SK-N-SH (cell line): ENCODE measurements at regions not wholly inside any gene's neighbourhood (a gene's known extent, or its start where the extent isn't known, plus 50 kb on each side); places are given as distances from the start of the nearest gene placed in this dataset.

Experiments
- CTCF ChIA-PET: fragments of 300-600, 350-600 bp; formaldehyde crosslinking; extraction: SDS; loops from one replicate; lab custom pipeline; 2021; lab: Yijun Ruan, JAX
- POLR2A ChIA-PET: fragments of 350-600 bp; sonication (Branson Sonifier 250); formaldehyde crosslinking; extraction: SDS; loops from one replicate; lab custom pipeline; 2020; ENCODE audit warnings: antibody characterized with exemption, inconsistent platforms; lab: Yijun Ruan, JAX
- DNase-seq: peaks from one replicate; pipeline ENCODE4 v3.0.0; 2012
- H2AFZ ChIP-seq: fragments of 200-600 bp; sonication (generic); 2 replicates; pipeline ENCODE4 v1.8.1; 2016; ENCODE audit warnings: antibody characterized with exemption, mild to moderate bottlenecking, low read depth
- H3F3A ChIP-seq: fragments of 200-600 bp; sonication (generic); replicated peaks from 2 replicates; pipeline ENCODE3; 2016; ENCODE audit warnings: antibody characterized with exemption, mild to moderate bottlenecking; ENCODE audit not compliant: insufficient read depth
- H3K27ac ChIP-seq, 2 experiments: fragments of 200-500 bp in 1 of 2; fragments of 200-600 bp in 1 of 2; sonication (Bioruptor generic) in 1 of 2; sonication (generic), shearing (Covaris generic) in 1 of 2; 2 replicates each; pipeline versions ENCODE4 v1.5.1 to v1.6.1; 2014 to 2016; ENCODE audit warnings: low read depth in 2 of 2, inconsistent platforms in 1 of 2, low read length in 1 of 2, mild to moderate bottlenecking in 1 of 2, mixed read lengths in 1 of 2
- H3K27me3 ChIP-seq: fragments of 200-600 bp; sonication (generic), shearing (Covaris generic); 2 replicates; pipeline ENCODE4 v1.6.1; 2016; ENCODE audit warnings: mixed run types; ENCODE audit not compliant: insufficient read depth
- H3K36me3 ChIP-seq, 2 experiments: fragments of 200-500 bp in 1 of 2; fragments of 200-600 bp in 1 of 2; sonication (Bioruptor generic) in 1 of 2; sonication (generic) in 1 of 2; replicated peaks in 1 of 2; 2 replicates each; pipeline versions ENCODE3 to v1.5.1; 2014 to 2016; ENCODE audit warnings: low read length in 1 of 2, mild to moderate bottlenecking in 1 of 2; ENCODE audit not compliant: insufficient read depth in 2 of 2, control insufficient read depth in 1 of 2
- H3K4me1 ChIP-seq, 2 experiments: fragments of 200-500 bp in 1 of 2; fragments of 200-600 bp in 1 of 2; sonication (Bioruptor generic) in 1 of 2; sonication (generic), shearing (Covaris generic) in 1 of 2; 2 replicates each; pipeline versions ENCODE4 v1.5.1 to v1.6.1; 2014 to 2016; ENCODE audit warnings: low read depth in 1 of 2, low read length in 1 of 2, mixed run types in 1 of 2; ENCODE audit not compliant: insufficient read depth in 2 of 2, control insufficient read depth in 1 of 2
- H3K4me2 ChIP-seq: fragments of 200-600 bp; sonication (generic), shearing (Covaris generic); 2 replicates; pipeline ENCODE4 v1.6.1; 2017; ENCODE audit warnings: mixed run types
- H3K4me3 ChIP-seq, 2 experiments: fragments of 200-500 bp in 1 of 2; fragments of 200-600 bp in 1 of 2; sonication (Bioruptor generic) in 1 of 2; sonication (generic), shearing (Covaris generic) in 1 of 2; 2 replicates each; pipeline versions ENCODE4 v1.5.1 to v1.8.1; 2014 to 2016; ENCODE audit warnings: low read depth in 2 of 2, inconsistent platforms in 1 of 2, low read length in 1 of 2, mild to moderate bottlenecking in 1 of 2, mixed read lengths in 1 of 2, moderate library complexity in 1 of 2
- H3K79me2 ChIP-seq: fragments of 200-600 bp; sonication (generic); 2 replicates; pipeline ENCODE4 v1.8.1; 2017; ENCODE audit warnings: mild to moderate bottlenecking; ENCODE audit not compliant: insufficient read depth
- H3K9ac ChIP-seq: fragments of 200-600 bp; sonication (generic); 2 replicates; pipeline ENCODE4 v1.6.1; 2017; ENCODE audit warnings: mixed run types
- H3K9me2 ChIP-seq: fragments of 200-600 bp; sonication (generic); 2 replicates; pipeline ENCODE4 v1.6.1; 2017; ENCODE audit warnings: mixed run types
- H3K9me3 ChIP-seq: fragments of 200-600 bp; sonication (generic); 2 replicates; pipeline ENCODE4 v1.6.1; 2017; ENCODE audit warnings: mixed run types, mild to moderate bottlenecking, moderate library complexity
- H4K20me1 ChIP-seq: fragments of 200-600 bp; sonication (generic); 2 replicates; pipeline ENCODE4 v1.6.1; 2017; ENCODE audit warnings: mild to moderate bottlenecking, mixed run types; ENCODE audit not compliant: insufficient read depth
- CTCF ChIP-seq: fragments of 200-600 bp; sonication (generic); IDR thresholded peaks from 2 replicates; pipeline ENCODE4 v1.6.1; 2017; ENCODE audit warnings: antibody characterized with exemption, mild to moderate bottlenecking, moderate library complexity
- ELF1 ChIP-seq: IDR thresholded peaks from 2 replicates; pipeline ENCODE4 v1.4.0; 2012
- FOSL2 ChIP-seq: IDR thresholded peaks from 2 replicates; pipeline ENCODE4 v1.4.0; 2012; ENCODE audit warnings: low read depth, mild to moderate bottlenecking, moderate library complexity, borderline replicate concordance
- FOXJ3 ChIP-seq: sonication (generic); formaldehyde crosslinking; IDR thresholded peaks from 2 replicates; pipeline ENCODE4 v1.5.1; 2020; ENCODE audit warnings: mild to moderate bottlenecking, missing genetic modification reagents
- GATA2 ChIP-seq: sonication (generic); formaldehyde crosslinking; IDR thresholded peaks from 2 replicates; pipeline ENCODE4 v1.5.0; 2020; ENCODE audit warnings: mild to moderate bottlenecking, missing genetic modification reagents
- PBX3 ChIP-seq: IDR thresholded peaks from 2 replicates; pipeline ENCODE4; 2012
- RFX5 ChIP-seq: IDR thresholded peaks from 2 replicates; pipeline ENCODE4 v1.6.1; 2012; ENCODE audit warnings: mild to moderate bottlenecking, improper control_type of control experiment, low read length
- TAF1 ChIP-seq: IDR thresholded peaks from 2 replicates; pipeline ENCODE4 v1.6.1; 2012; ENCODE audit warnings: low read depth, mild to moderate bottlenecking, low read length, moderate library complexity, borderline replicate concordance
- USF2 ChIP-seq: fragments of 150-350 bp; IDR thresholded peaks from 2 replicates; pipeline ENCODE4 v1.6.1; 2017; ENCODE audit warnings: antibody characterized with exemption, low read length, low read depth, borderline replicate concordance
- WGBS: methylation state at CpG from one replicate; pipeline ENCODE4 v1.1.6; 2017; ENCODE audit warnings: low lambda C conversion rate; 5-methylcytosine and 5-hydroxymethylcytosine counted together

GRCh38 chr2:7701791-7702190 lies 784.6 kb downstream of the RNF144A start (continued):
- no peak for TF ChIP-seq GATA2 (CRISPR knock-in tag)
- TF ChIP-seq USF2: no peak
- no peak for TF ChIP-seq TAF1
- no peak for TF ChIP-seq PBX3
- TF ChIP-seq FOXJ3 (CRISPR knock-in tag): no peak
- TF ChIP-seq, all 33 proteins: peak for 0

GRCh38 chr2:7703048-7703447 lies 785.8 kb downstream of the RNF144A start:
- DNase-seq: no peak
- Histone ChIP-seq H3K79me2 (no peaks in the 10 kb centered on the region), H3K9ac (no peak overlapping the region), H2AFZ (no peak overlapping the region), H3K4me2 (no peak overlapping the region), H3K4me1 (peaks cover 0 to 14% of the 10 kb centered on the region in 2 experiments; a peak in 1 of 4 replicates), H4K20me1 (no peaks in the 10 kb centered on the region), H3K9me3 (no peaks in the 10 kb centered on the region), H3K9me2 (no peaks in the 10 kb centered on the region), H3K27me3 (no peaks in the 10 kb centered on the region), H3K27ac (no peak overlapping the region), H3K36me3 (no peaks in the 10 kb centered on the region), H3F3A (peaks cover 12% of the 10 kb centered on the region), H3K4me3 (no peak overlapping the region)
- POLR2A ChIA-PET: no interaction called here
- TF ChIP-seq ELF1 (no peak), RFX5 (no peak), CTCF (no peak)
- CTCF ChIA-PET: interaction anchor here (1.1 kb wide), 1 partner anchor 276 kb away, joined by 3 read pairs; no protein-coding TSS in a partner anchor

- no peak overlapping the region for H2AFZ ChIP-seq
- peaks cover 18% of the 10 kb centered on the region for H3F3A ChIP-seq
- DNase-seq: no peak
- no peaks in the 10 kb centered on the region for H3K9me2 ChIP-seq
- no peak overlapping the region for H3K4me3 ChIP-seq
- CTCF ChIA-PET: interaction anchor here (1.1 kb wide), 1 partner anchor 277 kb away, joined by 3 read pairs; no protein-coding TSS in a partner anchor
- no peaks in the 10 kb centered on the region for H3K27me3 ChIP-seq
- POLR2A ChIA-PET: interaction anchor here (0.6 kb wide), 1 partner anchor 402 kb away, joined by 3 read pairs; no protein-coding TSS in a partner anchor
- WGBS: 92% methylated on average over 5 of the region's 5 CpGs
- H3K79me2 ChIP-seq: no peaks in the 10 kb centered on the region
- H3K9me3 ChIP-seq: no peaks in the 10 kb centered on the region
- H4K20me1 ChIP-seq: no peaks in the 10 kb centered on the region
- H3K4me2 ChIP-seq: no peak overlapping the region
- H3K27ac ChIP-seq: no peak overlapping the region
- peaks cover 0 to 20% of the 10 kb centered on the region in 2 experiments; a peak in 1 of 4 replicates for H3K4me1 ChIP-seq
- no peaks in the 10 kb centered on the region for H3K36me3 ChIP-seq
- H3K9ac ChIP-seq: no peak overlapping the region
- no peak for TF ChIP-seq FOSL2
- TF ChIP-seq, all 33 proteins: peak for 0
Observed at GRCh38 chr2:7703543-7704144, 786.4 kb downstream of the RNF144A start.
